ENCODE measurements at regions not wholly inside any gene's neighbourhood (a gene's known extent, or its start where the extent isn't known, plus 50 kb on each side); places are given as distances from the start of the nearest gene placed in this dataset.

GRCh38 chr1:235027076-235027861, 101.4 kb downstream of the TOMM20 start:
- no peak for DNase-seq (ENCODE audit: low read depth)

- no peak for DNase-seq (ENCODE audit: low read depth)
Measured at GRCh38 chr1:235025422-235025984, 103.1 kb downstream of the TOMM20 start.

- DNase-seq (ENCODE audit: low read depth): no peak
Measured at GRCh38 chr1:235024711-235025421, 103.8 kb downstream of the TOMM20 start.

- no peak for DNase-seq (ENCODE audit: low read depth)
Measured at GRCh38 chr1:235023711-235024439, 104.8 kb downstream of the TOMM20 start.

GRCh38 chr1:235022981-235023710, 105.5 kb downstream of the TOMM20 start:
- no peak for DNase-seq (ENCODE audit: low read depth)

- DNase-seq (ENCODE audit: low read depth): no peak
Measured at GRCh38 chr1:235022341-235022980, 106.2 kb downstream of the TOMM20 start.

GRCh38 chr1:235021815-235022214, 106.8 kb downstream of the TOMM20 start:
- DNase-seq (ENCODE audit: low read depth): no peak

GRCh38 chr1:235021321-235021720, 107.3 kb downstream of the TOMM20 start:
- DNase-seq (ENCODE audit: low read depth): no peak

- DNase-seq (ENCODE audit: low read depth): no peak
Measured at GRCh38 chr1:235019961-235020360, 108.7 kb downstream of the TOMM20 start.

GRCh38 chr1:235019471-235019870, 109.2 kb downstream of the TOMM20 start:
- DNase-seq (ENCODE audit: low read depth): no peak

- DNase-seq (ENCODE audit: low read depth): no peak
Measured at GRCh38 chr1:235018720-235019444, 109.8 kb downstream of the TOMM20 start.

GRCh38 chr1:235018161-235018560, 110.5 kb downstream of the TOMM20 start:
- DNase-seq (ENCODE audit: low read depth): no peak

- DNase-seq (ENCODE audit: low read depth): no peak
Measured at GRCh38 chr1:235017719-235018118, 110.9 kb downstream of the TOMM20 start.

GRCh38 chr1:235017191-235017590, 111.4 kb downstream of the TOMM20 start:
- no peak for DNase-seq (ENCODE audit: low read depth)

- DNase-seq (ENCODE audit: low read depth): no peak
Measured at GRCh38 chr1:235015291-235015985, 113.2 kb downstream of the TOMM20 start.

GRCh38 chr1:235014756-235015155, 113.9 kb downstream of the TOMM20 start:
- DNase-seq (ENCODE audit: low read depth): no peak

GRCh38 chr1:235013512-235013911, 115.1 kb downstream of the TOMM20 start:
- no peak for DNase-seq (ENCODE audit: low read depth)

GRCh38 chr1:235012436-235013210, 116.0 kb downstream of the TOMM20 start:
- DNase-seq (ENCODE audit: low read depth): no peak
